GM21619 (cell line): ENCODE measurements at regions not wholly inside any gene's neighbourhood (a gene's known extent, or its start where the extent isn't known, plus 50 kb on each side); places are given as distances from the start of the nearest gene placed in this dataset.

Source experiments
- ATAC-seq: cut with Tn5 transposase; IDR thresholded peaks from one replicate; pipeline ENCODE4 v1.9.1; 2021; ENCODE audit not compliant: unreplicated experiment

DNA sequence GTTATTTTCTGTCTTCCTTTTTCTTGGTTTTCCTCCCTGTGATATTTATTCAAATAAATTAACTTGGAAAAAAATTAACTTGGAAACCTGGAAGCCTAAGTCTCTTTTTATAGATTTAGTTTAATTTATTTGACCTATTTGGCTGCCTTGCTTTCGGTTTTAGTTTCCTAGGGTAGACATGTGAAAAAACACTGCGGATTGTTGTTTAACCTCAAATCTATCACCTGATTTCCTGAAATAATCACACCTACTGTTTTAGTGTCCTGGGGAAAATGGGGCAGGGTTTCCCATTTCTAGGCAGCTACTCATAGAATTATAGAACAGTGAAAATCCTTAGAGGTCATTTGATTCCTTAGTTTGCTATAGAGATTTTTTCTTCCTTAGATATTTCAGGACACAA lies 412.4 kb downstream of the PCDH17 start:
- ATAC-seq: no peak

DNA sequence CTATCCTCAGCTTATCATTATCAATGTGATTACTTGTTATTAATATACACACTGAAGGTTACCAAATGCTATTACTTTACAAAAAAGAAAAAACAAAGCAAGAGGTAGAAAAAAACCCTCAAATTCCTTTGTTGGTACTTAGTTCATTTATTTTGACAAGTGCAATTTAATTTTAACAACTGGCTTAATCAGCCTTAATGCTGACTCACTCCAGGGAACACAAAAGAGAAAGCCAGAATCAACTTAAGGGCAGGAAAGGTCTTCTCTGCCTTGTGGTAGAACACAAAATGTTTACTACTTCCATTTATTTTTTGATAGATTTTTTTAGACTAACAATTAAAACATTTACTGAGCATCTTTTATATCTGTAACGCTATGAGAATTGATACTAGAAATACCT lies 417.1 kb downstream of the PCDH17 start:
- no peak for ATAC-seq

DNA sequence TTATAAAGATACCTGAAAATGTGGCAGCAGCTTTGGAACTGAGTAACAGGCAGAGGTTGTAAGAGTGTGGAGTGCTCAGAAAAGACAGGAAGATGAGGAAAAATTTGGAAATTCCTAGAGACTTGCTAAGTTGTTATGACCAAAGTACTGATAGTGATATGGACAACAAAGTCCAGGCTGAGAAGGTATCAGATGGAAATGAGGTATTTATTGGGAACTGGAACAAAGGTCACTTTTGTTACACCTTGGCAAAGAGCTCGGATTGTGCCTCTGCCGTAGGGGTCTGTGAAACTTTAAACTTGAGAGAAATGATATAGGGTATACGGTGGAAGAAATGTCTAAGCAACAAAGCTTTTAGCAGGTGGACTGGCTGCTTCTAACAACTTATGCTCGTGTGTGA lies 419.9 kb downstream of the PCDH17 start:
- ATAC-seq: no peak

DNA sequence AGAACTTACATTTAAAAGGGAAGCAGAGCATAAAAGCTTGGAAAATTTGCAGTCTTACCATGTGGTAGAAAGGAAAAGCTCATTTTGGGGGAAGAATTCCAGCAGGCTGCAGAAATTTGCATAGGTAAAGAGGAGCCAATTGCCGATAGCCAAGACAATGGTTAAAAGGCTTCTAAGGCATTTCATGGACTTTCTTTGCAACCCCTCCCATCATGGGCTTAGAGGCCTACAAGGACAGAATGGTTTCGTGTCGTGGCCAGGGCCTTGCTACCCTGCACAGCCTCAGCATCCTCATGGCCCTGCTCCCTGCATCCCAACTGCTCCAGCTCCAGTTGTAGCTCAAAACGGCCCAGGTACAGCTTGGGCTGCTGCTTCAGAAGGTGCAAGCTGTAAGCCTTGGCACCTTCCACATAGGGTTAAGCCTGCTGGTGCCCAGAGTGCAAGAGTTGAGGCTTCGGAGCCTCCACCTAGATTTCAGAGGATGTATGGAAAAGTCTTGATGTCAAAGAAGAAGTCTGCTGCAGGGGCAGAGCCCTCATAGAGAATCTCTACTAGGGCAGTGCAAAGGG lies 420.3 kb downstream of the PCDH17 start:
- no peak for ATAC-seq

DNA sequence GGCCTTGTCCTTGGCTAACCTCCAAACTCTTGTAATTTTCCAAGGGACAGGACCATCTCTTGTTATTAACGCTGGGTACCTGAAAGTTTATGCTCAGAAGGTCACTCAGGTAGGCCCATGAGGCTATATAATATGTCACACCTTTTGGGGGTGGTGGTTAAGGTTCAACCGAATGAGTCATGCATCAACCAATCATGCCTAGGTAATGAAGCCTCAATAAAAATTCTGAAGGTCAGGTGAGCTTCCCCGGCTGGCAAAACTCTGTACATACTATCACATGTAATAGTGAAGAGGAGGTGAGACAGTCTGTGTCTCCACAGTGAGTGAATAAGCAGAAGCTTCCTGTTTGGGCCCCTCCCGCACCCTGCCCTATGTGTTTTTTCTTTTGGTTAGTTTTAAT lies 424.9 kb downstream of the PCDH17 start:
- ATAC-seq: no peak

DNA sequence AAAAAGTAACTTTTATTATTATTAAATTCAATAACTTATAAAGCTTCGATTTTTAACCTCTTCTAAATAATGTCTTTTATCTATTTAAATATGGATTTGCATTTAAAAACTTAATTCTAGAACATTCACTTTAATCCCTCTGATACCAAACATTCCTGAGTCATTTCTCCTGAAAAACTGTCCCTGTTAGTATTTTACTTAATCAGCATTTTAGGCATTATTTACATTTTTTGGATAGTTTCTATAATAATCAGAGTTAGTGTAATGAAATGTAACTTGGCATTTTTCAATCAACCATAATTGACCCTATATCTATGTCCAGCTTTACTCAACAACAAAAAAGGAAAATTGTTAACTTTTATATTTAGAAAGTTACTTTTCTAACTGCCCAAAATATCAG lies 428.1 kb downstream of the PCDH17 start:
- no peak for ATAC-seq

DNA sequence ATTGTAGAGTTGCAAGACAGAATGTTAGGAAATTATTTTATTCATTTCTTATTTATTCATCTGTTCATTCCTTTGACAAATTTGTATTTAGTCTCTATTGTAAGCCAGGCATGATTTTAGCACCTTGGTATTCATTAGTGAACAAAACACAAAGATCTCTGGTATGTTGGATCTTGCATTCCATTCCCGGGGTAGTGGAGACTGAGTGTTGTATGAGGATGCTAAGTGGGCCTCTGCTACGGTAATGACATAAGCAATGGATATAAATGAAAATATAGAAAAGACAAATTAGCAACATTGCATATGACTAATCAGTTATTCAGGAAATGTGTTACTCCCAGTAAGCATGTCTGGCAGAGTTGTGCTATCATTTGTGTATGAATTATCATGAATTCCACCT lies 449.3 kb downstream of the PCDH17 start:
- ATAC-seq: no peak

DNA sequence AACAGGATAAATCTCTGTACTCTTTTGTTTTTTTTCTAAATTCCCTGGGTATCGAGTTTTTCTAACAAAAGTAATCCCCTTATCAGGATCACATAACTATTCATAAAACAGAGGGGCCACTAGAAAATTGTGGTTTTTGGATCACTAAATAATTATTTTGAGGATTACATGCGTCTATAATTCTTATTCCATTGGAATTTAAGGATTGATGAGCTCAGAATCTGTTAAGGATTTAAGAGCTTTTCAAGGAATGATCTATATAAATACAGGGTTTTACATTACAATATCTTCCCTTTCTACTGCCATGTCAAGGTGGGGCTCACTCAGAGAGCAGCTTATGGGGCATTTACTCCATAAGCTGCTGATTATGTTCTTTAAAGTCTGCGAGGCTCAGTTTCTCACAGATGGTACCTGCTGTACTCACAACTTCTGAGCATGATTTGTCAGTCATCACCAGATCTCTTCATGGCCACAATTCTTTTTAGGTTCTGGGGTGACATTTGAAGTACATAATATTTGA lies 449.8 kb downstream of the PCDH17 start:
- ATAC-seq: no peak

DNA sequence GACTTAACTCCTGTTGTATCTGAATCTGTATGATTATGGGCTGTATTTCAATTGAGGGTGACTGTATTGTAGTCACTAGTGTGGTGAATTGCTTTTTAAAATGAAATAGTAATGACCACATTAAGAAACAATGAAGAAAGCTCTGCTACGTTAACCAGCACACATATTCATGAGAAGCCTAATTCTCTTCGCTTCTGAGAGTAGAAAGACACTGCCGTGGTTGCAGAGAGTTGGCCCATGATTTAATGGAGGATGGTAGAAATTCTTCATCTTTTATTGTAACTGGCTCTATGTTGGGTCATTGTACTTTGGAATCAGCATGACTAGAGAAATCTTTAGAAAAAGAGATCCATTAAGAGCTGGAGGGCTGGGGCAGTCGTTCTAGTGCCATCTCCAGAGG lies 451.5 kb downstream of the PCDH17 start:
- ATAC-seq: no peak

DNA sequence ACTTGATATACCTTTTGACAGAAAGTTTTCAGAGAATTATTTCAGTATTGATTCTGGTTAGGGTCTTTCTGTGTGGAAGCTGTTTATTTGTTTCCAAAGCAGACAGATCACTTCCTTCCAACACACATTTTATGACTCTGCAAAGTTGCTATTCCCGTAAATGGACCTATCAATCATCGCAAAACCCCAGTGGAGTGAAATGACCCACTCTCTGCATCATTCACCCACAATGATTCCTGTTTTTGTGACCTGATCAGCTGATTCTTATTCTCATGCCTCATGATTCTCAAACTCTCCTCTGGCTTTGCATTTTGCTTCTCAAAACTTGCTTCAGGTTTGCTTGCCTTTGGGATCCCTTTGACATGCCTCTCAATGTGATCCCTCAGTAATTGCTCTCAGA lies 453.7 kb downstream of the PCDH17 start:
- no peak for ATAC-seq

DNA sequence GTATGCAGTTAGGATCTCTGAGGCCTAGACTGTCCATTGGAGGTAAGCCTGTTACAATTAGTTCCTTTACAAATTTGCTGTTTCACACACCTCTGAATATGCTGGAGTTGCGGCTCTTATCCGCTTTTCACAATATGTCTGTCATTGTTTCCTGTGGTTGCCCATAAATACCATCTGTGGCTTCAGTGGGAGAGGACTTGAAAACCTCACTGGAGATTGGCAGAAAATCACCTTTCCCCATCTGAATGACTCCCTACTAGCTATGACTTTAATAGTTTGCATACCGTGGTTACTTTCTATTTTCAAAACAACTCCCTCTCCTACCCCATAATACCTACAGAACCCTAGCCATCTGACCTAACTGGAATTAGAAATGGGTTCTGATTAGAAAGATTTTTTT lies 454.3 kb downstream of the PCDH17 start:
- no peak for ATAC-seq

DNA sequence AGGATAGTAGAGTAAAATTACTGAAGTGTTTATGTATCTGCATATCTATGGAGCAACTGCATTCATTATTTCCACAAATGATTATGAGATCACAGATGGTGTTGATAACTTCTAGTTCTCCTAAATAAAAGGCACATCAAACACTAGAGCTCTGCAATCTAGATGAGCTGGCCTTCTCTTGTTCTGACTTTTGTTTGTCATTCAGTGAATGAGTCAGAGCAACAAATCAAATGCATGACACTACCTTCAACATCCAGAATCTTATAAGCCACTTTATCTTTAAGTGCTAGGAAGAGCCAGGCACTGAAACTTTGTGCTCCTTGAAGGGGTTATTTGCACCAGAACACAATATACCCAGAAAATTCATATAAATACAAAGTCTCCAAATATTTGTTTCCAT lies 456.0 kb downstream of the PCDH17 start:
- no peak for ATAC-seq

DNA sequence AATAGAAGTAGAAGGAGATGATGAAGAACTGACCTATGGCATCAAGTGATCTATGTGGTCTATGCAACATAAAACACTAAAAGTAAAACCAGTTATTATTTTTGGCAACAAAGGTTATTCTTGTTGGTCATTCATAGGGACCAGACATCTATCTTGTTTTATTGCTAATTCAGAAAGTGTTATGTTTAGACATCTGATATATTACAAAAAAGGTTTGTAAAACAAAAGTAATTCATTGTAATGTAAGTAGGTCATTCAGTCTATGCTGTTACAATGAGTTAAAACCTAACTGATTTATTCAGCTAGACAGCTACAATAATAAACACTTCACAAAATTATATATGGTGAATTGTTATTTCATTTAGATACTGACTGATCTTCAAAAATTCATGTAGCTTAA lies 461.9 kb downstream of the PCDH17 start:
- no peak for ATAC-seq

DNA sequence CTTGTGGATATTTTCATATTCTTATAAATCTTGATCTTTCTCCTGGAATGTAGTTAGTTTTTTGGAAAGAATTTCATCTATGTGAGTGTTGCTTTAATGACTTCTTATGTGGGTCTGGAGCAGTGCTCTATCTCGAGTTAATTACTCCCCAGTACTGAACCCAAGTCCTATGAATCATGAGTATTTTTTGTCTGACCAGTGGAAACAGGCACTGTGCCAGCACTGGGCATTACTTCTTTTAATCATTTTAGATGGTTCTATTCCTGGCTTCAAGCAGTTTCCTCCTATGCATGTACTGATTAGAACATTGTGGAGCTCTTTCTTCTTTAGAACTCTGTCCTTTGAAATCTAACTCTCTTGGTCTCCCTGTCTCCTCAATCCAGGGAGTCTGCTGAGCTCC lies 466.3 kb downstream of the PCDH17 start:
- no peak for ATAC-seq

DNA sequence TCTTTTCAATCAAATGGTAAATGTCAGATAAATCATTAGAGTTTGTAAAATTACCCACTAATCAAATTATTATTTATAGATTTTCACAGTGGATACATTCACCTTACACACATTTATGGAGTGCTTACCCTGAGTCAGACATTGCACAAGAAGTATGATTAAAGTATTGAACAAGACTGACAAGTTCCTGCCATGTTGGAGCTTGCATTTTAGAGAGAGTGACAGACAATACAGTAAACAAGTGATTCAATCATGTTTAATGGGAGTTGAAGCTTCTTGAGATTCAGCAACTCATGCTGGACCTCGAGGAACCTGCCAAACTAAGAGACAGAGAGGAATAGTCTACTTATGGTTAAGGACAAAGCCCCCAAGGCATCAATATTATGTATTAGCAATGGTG lies 487.8 kb downstream of the PCDH17 start:
- no peak for ATAC-seq

DNA sequence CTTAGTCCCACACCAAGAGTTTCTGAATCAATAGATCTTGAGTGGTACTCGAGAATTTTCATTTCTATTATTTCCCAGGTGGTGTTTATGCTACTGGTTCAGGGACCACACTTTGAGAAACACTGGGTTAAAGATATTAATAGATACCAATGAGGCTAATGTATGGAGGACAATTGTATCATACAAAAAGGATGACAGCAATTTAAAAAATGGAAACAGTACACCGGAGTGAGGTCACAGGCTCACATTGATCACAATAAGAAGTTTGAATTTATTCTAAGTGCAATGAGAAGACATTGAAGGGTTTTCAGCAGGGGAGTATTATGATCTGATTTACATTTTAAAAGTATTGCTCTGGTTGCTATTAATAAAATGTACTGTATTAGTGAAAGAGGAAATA lies 488.3 kb downstream of the PCDH17 start:
- no peak for ATAC-seq

DNA sequence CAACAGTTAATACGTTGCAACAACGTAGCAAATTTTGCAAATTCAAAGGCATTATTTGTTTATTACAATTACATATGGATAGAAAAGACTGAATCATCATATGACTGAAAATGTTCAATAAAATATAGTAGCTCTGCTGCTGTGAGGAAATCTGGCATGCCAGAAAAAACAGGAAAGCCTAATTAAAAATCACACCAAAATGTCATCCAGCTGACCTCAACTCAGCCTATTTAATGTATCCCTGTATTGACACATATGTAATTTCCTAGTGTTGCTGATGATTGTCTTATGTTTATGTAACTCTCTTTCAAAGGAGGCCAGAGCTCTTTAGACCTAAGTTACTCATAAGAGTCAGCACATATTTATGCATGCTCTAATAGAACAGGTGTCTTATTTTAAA lies 495.0 kb downstream of the PCDH17 start:
- ATAC-seq: no peak

DNA sequence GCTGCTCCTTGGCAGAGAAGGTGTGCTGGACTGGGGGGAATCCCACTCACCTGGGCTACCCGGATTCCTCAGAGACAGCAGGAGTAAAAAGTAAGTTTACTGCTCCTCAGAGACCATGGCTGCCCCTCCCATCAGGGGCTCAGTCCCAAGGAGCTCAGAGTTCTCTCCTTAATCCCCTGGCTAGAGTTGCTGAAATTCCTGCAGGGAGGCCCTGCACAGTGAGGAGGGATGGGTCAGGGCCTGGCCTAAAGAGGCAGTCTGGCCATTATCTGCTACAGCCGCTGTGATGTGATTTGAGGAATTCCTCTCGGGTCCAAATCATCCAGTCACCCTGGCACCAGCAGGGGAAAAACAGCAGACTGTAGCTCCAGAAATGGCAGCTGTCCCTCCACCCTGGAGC lies 502.5 kb downstream of the PCDH17 start:
- no peak for ATAC-seq

DNA sequence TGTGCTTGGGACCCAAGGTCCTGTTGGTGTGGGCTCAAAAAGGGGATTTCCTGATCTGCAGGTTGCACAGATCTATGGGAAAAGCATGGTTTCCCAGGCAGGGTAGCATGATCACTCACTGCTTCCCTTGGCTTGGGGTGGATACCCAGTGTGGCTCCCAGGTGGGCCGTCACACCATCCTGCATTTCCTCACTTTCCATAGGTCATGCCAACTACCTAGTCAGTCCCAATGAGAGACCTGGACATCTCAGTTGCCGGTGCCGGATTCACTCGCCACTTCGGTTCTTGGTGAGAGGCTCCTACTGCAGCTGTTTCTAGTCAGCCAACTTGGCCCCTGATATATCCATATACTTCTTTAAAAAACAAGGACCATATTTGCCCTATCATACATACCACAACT lies 503.0 kb downstream of the PCDH17 start:
- no peak for ATAC-seq

DNA sequence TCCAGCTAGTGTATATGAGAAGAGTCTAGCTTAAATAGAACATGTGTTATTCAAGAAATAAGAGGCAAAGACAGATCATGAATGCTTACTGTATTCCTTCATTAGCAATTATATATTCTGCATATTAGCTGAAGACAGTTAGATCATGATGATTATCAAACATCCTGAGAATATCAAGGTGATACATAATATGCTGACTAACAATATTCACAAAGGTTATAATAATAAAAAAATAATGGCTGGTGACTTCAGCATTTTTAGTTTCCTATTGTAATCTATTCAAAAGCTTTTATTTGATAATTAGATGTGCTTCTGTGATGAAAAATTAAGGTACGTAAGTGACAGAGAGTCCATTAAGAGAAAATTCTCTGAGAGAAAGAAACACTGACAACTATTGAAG lies 511.4 kb downstream of the PCDH17 start:
- ATAC-seq: no peak

DNA sequence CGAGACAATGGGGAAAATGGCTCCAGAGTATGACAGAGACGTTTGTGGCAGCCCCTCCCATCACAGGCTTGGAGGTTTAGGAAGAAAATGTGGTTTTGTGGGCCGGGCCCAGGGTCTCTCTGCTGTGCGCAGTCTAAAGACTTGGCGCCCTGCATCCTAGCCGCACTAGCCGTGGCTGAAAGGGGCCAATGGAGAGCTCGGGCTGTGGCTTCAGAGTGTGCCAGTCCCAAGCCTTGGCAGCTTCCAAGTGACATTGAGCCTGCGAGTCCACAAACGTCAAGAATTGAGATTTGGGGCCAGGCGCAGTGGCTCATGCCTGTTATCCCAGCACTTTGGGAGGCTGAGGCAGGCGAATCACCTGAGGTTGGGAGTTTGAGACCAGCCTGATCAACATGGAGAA lies 513.1 kb downstream of the PCDH17 start:
- no peak for ATAC-seq

DNA sequence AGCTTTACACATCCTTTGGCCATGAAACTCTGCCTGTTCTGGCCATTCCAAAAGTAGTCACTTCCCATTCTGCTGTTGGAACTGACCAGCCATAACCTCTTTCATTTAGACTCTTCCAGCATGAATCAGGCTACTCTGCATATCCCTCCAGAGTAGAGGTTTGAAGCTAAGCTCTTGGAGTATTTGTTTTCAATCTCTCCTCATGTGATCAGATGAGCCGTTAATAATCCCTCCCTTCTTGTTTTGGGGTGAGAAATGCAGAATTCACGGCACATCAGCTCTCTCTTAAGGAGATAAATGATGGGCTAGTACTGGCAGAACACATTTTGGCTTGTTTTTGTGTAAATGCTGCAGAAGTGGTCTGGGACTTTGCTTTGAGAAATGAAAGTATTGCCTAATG lies 519.9 kb downstream of the PCDH17 start:
- no peak for ATAC-seq

DNA sequence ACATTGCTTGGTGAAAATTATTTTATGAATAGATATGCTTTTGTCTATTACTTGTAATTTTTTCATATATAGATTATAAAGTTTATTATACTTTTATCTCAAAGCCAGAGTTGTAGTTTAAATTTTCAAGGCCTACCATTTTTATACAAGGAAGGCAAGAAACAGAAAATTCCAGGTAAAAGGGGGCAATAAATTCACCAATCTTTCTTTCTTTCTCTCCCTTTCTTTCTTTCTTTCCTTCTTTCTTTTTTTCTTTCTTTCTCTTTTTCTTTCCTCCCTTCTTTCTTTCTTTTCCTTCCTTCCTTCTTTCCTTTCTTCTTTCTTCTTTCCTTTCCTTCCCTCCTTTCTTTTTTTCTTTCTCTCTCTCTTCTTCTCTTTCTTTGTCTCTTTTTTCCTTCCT lies 529.4 kb downstream of the PCDH17 start:
- no peak for ATAC-seq

DNA sequence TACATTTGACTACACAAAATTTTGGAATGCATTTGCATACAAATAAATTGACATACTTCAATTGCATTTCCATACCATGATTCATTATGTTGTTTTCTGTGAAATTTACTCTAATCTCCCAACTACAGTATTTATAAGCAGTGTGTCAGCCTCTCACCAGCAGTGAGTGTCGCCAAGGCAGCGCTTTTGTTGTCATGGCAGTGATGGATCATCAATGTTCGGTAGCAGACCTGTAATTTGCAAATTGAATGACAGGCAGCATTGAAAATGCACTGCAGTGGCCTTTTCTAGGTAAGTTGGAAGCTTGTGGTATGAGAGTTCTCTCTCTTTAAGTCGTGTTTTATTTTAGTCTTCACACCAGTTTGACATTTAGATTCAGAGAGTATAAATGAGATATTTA lies 534.1 kb downstream of the PCDH17 start:
- no peak for ATAC-seq
